GM12891 (cell line): ENCODE measurements at regions not wholly inside any gene's neighbourhood (a gene's known extent, or its start where the extent isn't known, plus 50 kb on each side); places are given as distances from the start of the nearest gene placed in this dataset.

ENCODE experiments used
- POLR2A ChIP-seq: IDR thresholded peaks from 2 replicates; pipeline ENCODE4 v1.6.1; 2011; ENCODE audit warnings: low read depth, low read length, control low read depth
- POLR2AphosphoS5 ChIP-seq: IDR thresholded peaks from 2 replicates; pipeline ENCODE4 v1.6.1; 2011; ENCODE audit warnings: low read depth, low read length, control low read depth
- POU2F2 ChIP-seq: IDR thresholded peaks from 2 replicates; pipeline ENCODE4 v1.6.1; 2011; ENCODE audit warnings: low read depth, mild to moderate bottlenecking, control low read depth, low read length, moderate library complexity
- SPI1 ChIP-seq: IDR thresholded peaks from 2 replicates; pipeline ENCODE4 v1.6.1; 2011; ENCODE audit warnings: low read depth, low read length, control low read depth
- TAF1 ChIP-seq: IDR thresholded peaks from 2 replicates; pipeline ENCODE4 v1.6.1; 2011; ENCODE audit warnings: low read depth, low read length, control low read depth

DNA sequence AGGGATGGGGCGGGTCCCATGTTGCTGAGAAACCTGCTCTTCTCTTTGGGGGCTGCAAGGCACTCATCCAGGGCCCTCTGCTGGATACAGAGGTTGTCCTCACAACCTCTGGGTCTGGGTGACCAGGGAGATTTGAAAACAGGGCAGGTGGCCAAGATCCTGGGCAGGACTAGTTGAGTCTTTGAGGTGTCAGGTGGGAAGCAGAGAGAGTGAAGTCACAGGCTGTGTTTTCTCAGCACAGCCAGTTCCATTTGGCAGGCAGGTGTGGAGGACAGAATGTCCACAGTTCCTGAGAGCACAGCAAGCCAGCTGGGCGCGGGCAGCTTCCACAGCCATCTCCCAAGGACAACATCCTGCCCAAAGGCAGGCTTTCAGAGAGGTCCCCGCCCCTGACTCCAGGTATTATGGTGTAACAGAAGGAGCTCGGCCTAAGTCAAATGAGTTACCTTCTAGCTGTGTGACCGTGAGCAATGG, 118.8 kb downstream of the NUFIP1 start:
- TF ChIP-seq POLR2AphosphoS5 (no peak), POLR2A (no peak), SPI1 (no peak), TAF1 (no peak), POU2F2 (no peak)
